ENCODE measurements at regions not wholly inside any gene's neighbourhood (a gene's known extent, or its start where the extent isn't known, plus 50 kb on each side); places are given as distances from the start of the nearest gene placed in this dataset.

DNA sequence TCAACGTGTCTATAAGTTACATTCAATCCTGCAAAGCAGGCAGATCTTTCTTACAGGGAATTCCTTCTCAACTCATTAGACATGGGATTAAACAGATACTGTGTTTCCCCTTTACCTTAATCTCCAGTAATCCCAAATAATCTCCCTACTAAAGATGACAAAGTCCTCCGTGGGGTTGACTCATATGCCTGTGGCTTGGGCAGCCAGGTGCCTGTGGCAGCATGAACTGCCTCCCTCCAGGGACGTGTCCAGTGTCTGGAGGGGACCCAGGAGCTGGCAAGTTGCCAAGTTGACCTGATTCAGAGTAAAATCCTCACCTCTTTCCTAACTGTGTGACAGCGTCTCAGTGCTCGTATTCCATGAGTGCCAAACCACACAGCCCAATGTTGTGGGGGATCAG is 94.6 kb upstream of the PTCH1 start:
- Histone ChIP-seq H3K27ac (ENCODE audit: extremely low read depth, low read depth, low read length) (no peak overlapping the region), H3K9me3 (ENCODE audit: control insufficient read depth, insufficient read depth, low read depth, low read length) (no peaks in the 10 kb centered on the region), H3K4me3 (ENCODE audit: low read depth, low read length) (no peak overlapping the region), H3K36me3 (ENCODE audit: control insufficient read depth in 2 of 2, insufficient read depth in 1 of 2, low read length in 2 of 2) (no peaks in the 10 kb centered on the region), H3K4me1 (ENCODE audit: control insufficient read depth, insufficient read depth, low read length) (no peaks in the 10 kb centered on the region)
- CTCF ChIA-PET: no interaction called here
- POLR2A ChIA-PET: no interaction called here
- TF ChIP-seq GLI2 (tag by site-specific recombination; IDR thresholded peaks at IDR 0.05; ENCODE audit: borderline replicate concordance, low read depth) (no peak), ZNF544 (tag by site-specific recombination; IDR thresholded peaks at IDR 0.05) (0 out of 2 replicates have a peak, but pooled peaks have one; percentile 25), ZNF155 (tag by site-specific recombination; IDR thresholded peaks at IDR 0.05) (no peak)

DNA sequence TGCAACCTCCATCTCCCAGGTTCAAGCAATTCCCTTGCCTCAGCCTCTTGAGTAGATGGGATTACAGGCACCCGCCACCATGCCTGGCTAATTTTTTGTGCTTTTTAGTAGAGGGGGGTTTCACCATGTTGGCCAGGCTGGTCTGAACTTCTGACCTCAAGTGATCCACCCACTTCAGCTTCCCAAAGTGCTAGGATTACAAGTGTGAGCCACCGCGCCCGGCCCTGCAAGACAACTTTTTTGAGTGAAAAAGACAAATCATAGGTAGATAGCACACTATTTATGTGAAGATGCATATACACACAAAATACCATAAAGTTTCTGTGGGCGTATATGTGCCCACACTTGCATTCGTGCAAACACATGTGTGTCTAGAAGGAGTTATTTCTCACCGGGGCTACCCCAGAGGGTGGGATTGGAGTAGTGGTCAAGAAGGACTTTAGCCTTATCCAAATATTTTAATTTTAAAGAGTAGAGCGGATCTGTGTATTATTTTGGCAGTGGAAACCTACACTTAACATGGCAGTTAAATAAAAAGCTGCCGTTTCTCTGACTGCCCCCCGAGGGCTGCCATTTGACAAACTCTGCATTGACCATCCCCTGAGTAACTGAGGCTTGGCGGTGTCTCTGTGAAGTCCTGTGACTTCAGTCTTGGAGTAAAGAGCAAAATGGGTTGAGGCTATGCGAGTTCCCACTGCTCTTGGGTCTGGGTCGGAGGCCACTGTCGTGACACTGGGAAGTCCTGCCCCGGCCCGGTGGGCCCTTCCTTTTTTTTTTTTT is 93.4 kb upstream of the PTCH1 start:
- TF ChIP-seq ZNF416 (tag by site-specific recombination; IDR thresholded peaks at IDR 0.05): no peak
- TF ChIP-seq, protein P1, sequence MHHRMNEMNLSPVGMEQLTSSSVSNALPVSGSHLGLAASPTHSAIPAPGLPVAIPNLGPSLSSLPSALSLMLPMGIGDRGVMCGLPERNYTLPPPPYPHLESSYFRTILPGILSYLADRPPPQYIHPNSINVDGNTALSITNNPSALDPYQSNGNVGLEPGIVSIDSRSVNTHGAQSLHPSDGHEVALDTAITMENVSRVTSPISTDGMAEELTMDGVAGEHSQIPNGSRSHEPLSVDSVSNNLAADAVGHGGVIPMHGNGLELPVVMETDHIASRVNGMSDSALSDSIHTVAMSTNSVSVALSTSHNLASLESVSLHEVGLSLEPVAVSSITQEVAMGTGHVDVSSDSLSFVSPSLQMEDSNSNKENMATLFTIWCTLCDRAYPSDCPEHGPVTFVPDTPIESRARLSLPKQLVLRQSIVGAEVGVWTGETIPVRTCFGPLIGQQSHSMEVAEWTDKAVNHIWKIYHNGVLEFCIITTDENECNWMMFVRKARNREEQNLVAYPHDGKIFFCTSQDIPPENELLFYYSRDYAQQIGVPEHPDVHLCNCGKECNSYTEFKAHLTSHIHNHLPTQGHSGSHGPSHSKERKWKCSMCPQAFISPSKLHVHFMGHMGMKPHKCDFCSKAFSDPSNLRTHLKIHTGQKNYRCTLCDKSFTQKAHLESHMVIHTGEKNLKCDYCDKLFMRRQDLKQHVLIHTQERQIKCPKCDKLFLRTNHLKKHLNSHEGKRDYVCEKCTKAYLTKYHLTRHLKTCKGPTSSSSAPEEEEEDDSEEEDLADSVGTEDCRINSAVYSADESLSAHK (tag by site-specific recombination; IDR thresholded peaks at IDR 0.05): no peak
- TF ChIP-seq, protein P2, sequence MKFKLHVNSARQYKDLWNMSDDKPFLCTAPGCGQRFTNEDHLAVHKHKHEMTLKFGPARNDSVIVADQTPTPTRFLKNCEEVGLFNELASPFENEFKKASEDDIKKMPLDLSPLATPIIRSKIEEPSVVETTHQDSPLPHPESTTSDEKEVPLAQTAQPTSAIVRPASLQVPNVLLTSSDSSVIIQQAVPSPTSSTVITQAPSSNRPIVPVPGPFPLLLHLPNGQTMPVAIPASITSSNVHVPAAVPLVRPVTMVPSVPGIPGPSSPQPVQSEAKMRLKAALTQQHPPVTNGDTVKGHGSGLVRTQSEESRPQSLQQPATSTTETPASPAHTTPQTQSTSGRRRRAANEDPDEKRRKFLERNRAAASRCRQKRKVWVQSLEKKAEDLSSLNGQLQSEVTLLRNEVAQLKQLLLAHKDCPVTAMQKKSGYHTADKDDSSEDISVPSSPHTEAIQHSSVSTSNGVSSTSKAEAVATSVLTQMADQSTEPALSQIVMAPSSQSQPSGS (tag by site-specific recombination; IDR thresholded peaks at IDR 0.05; ENCODE audit: low read depth): no peak
- TF ChIP-seq HOXC10 (CRISPR knock-in tag; IDR thresholded peaks at IDR 0.05): no peak
- no peak for TF ChIP-seq ZNF701 (tag by site-specific recombination; IDR thresholded peaks at IDR 0.05)
- ChIA-PET POLR2A (no interaction called here), CTCF (no interaction called here)
- Histone ChIP-seq H3K4me1 (ENCODE audit: control insufficient read depth, insufficient read depth, low read length) (no peaks in the 10 kb centered on the region), H3K36me3 (ENCODE audit: control insufficient read depth in 2 of 2, insufficient read depth in 1 of 2, low read length in 2 of 2) (no peaks in the 10 kb centered on the region), H3K9me3 (ENCODE audit: control insufficient read depth, insufficient read depth, low read depth, low read length) (no peaks in the 10 kb centered on the region), H3K27ac (ENCODE audit: extremely low read depth, low read depth, low read length) (no peak overlapping the region), H3K4me3 (ENCODE audit: low read depth, low read length) (no peak overlapping the region)

DNA sequence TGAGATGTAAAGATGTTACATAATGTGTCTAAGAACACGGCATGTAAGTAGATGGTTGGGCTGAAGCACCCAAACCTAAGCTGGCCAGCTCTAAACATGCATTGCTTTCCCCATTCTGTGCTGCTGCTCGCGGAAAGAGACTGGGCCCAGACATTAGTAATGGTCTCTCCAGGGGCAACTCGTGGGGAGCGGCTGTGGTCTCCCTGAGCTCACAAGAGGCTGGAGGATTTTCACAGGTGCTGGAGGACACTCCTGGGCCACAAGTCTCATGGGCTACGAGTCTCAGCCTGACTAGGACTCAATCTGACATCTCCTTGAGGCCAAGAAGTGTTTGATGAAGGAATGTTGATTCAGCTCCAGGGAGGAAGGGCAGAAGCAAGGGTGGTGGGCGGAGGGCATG is 92.7 kb upstream of the PTCH1 start:
- no peak overlapping the region for H3K27ac ChIP-seq (ENCODE audit: extremely low read depth, low read depth, low read length)
- ChIA-PET CTCF (interaction anchor here (0.5 kb wide), 1 partner anchor 281 kb away, joined by 3 read pairs; no protein-coding TSS in a partner anchor), POLR2A (no interaction called here)
- H3K4me3 ChIP-seq (ENCODE audit: low read depth, low read length): no peak overlapping the region
- H3K9me3 ChIP-seq (ENCODE audit: control insufficient read depth, insufficient read depth, low read depth, low read length): no peaks in the 10 kb centered on the region
- no peaks in the 10 kb centered on the region for H3K36me3 ChIP-seq (ENCODE audit: control insufficient read depth in 2 of 2, insufficient read depth in 1 of 2, low read length in 2 of 2)
- no peaks in the 10 kb centered on the region for H3K4me1 ChIP-seq (ENCODE audit: control insufficient read depth, insufficient read depth, low read length)
- TF ChIP-seq ZNF302 (tag by site-specific recombination; IDR thresholded peaks at IDR 0.05; ENCODE audit: low read depth) (no peak), BCL11B (tag by site-specific recombination; IDR thresholded peaks at IDR 0.05; ENCODE audit: low read depth) (no peak), ZNF16 (tag by site-specific recombination; IDR thresholded peaks at IDR 0.05; ENCODE audit: low read depth) (no peak), ZNF777 (tag by site-specific recombination; IDR thresholded peaks at IDR 0.05; ENCODE audit: borderline replicate concordance) (no peak), SCRT2 (tag by site-specific recombination; IDR thresholded peaks at IDR 0.05) (no peak), TCF7L2 (IDR thresholded peaks at IDR 0.05; ENCODE audit: borderline replicate concordance, low read depth, low read length) (no peak), KLF1 (tag by site-specific recombination; IDR thresholded peaks at IDR 0.05) (no peak), ZNF433 (tag by site-specific recombination; IDR thresholded peaks at IDR 0.05; ENCODE audit: low read depth) (no peak), KLF8 (tag by site-specific recombination; IDR thresholded peaks at IDR 0.05) (no peak), SP2 (tag by site-specific recombination; IDR thresholded peaks at IDR 0.05) (no peak)
- TF ChIP-seq, protein P3, sequence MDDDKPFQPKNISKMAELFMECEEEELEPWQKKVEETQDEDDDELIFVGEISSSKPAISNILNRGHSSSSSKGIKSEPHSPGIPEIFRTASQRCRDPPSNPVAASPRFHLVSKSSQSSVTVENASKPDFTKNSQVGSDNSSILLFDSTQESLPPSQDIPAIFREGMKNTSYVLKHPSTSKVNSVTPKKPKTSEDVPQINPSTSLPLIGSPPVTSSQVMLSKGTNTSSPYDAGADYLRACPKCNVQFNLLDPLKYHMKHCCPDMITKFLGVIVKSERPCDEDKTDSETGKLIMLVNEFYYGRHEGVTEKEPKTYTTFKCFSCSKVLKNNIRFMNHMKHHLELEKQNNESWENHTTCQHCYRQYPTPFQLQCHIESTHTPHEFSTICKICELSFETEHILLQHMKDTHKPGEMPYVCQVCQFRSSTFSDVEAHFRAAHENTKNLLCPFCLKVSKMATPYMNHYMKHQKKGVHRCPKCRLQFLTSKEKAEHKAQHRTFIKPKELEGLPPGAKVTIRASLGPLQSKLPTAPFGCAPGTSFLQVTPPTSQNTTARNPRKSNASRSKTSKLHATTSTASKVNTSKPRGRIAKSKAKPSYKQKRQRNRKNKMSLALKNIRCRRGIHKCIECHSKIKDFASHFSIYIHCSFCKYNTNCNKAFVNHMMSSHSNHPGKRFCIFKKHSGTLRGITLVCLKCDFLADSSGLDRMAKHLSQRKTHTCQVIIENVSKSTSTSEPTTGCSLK (tag by site-specific recombination; IDR thresholded peaks at IDR 0.05): no peak
- TF ChIP-seq, protein P4, sequence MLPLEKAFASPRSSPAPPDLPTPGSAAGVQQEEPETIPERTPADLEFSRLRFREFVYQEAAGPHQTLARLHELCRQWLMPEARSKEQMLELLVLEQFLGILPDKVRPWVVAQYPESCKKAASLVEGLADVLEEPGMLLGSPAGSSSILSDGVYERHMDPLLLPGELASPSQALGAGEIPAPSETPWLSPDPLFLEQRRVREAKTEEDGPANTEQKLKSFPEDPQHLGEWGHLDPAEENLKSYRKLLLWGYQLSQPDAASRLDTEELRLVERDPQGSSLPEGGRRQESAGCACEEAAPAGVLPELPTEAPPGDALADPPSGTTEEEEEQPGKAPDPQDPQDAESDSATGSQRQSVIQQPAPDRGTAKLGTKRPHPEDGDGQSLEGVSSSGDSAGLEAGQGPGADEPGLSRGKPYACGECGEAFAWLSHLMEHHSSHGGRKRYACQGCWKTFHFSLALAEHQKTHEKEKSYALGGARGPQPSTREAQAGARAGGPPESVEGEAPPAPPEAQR (tag by site-specific recombination; IDR thresholded peaks at IDR 0.05): no peak
- TF ChIP-seq, protein P5, sequence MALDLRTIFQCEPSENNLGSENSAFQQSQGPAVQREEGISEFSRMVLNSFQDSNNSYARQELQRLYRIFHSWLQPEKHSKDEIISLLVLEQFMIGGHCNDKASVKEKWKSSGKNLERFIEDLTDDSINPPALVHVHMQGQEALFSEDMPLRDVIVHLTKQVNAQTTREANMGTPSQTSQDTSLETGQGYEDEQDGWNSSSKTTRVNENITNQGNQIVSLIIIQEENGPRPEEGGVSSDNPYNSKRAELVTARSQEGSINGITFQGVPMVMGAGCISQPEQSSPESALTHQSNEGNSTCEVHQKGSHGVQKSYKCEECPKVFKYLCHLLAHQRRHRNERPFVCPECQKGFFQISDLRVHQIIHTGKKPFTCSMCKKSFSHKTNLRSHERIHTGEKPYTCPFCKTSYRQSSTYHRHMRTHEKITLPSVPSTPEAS (tag by site-specific recombination; IDR thresholded peaks at IDR 0.05): no peak
- TF ChIP-seq, protein P2 (tag by site-specific recombination; IDR thresholded peaks at IDR 0.05; ENCODE audit: low read depth): no peak
